ENCODE measurements at regions not wholly inside any gene's neighbourhood (a gene's known extent, or its start where the extent isn't known, plus 50 kb on each side); places are given as distances from the start of the nearest gene placed in this dataset.
A peak's percentile ranks its signal among the peaks of the same experiment; 100 is the strongest.
"Not testable (repeated sequence)": the region's sequence is repeated elsewhere in the genome, so short reads cannot be mapped to it uniquely, and the experiment has no call there.

GRCh38 chr2:193502363-193503035 is 1307.8 kb upstream of the TMEFF2 start:
- no peak for DNase-seq

DNA sequence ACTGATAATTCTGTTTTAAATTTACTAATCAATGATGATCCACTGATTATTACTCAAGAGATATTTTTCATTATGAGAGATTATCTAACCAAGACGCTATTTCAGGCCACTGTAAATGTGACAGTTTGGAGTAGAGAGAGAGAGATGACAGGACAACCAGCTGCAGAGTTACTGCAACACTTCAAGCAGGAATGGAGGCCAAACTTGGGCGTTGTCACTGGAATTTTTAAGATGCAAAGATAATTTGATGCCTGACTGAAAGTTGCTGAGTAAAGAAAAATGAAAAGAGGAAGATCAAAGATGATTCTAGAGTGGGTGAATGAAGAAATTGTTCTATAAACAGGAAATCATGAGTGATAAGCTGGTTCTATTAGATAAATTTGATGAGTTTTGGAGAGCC is 1302.1 kb upstream of the TMEFF2 start:
- no peak for DNase-seq

GRCh38 chr2:193482557-193482956 is 1287.8 kb upstream of the TMEFF2 start:
- no peak for DNase-seq

DNA sequence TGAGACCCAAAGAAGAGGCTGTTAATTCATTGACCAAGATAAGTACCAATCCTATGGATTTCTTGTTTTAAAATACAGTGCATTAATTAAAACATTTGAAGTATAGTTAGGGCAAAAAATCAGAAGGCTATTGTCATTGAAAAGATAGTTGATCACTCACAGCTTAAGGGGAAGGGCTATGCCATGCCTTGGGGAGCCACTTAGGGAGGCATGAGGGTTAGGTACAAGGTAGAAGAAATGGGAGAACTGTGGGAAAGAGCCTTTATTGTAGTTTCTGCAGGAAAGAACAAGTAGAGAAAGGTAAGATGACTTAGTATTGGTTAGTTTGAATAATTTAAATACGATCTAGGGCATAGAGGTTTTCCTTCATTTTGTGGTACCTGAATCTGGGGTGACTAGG is 1285.5 kb upstream of the TMEFF2 start:
- no peak for DNase-seq

GRCh38 chr2:193476171-193476800 is 1281.6 kb upstream of the TMEFF2 start:
- no peak for DNase-seq

GRCh38 chr2:193475038-193475437 is 1280.3 kb upstream of the TMEFF2 start:
- DNase-seq, result no peak

DNA sequence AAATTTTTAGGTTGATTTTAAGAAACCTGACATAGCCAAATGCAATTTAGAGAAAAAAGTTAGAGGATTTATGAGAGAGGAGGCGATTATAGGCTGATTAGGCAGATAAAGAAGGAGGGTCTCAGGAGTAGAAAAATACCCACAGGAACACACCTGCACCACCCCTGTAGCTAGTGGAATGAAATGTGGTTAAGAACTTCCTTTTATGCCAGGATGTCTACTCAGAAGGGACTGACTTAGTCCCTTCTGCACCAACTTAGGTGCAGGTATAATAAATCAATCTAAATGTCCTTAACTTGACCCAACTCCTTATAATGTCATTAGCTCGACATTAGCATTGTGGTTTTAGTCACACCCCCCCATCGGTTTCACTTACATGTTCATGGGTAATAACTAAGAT is 1274.5 kb upstream of the TMEFF2 start:
- no peak for DNase-seq

DNA sequence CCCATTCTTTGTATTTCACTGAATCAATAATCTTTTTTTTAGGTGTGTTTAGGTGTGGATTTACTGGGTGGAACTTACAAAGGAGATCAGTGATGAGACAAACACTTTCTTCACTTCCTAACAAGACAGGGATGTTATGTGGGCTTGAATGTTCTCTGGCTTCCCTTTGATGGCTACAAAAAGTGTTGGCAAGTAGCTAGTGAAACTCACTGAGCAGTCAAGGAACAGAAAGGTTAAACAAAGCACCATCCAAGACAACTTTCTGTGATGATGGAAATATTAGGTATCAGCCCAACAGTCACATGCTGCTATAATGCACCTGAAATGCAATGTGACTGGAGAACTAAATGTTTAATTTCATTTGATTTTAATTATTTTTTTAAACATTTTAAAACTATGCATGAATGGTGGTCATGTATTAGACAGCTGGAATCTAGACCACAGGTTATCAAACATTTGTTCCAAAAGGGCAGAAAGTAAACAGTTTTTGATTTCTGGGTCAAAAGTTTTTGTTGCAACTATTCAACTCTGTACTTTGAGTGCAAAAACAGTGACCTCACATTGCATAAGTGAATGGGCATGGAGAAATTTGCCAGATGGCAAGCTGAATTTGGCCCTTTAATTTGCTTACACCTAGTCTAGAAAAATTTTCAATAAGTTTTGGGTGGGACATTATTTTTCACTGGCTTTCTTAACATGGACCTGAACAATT is 1272.7 kb upstream of the TMEFF2 start:
- no peak for DNase-seq

- peak; percentile 0 for DNase-seq
Observed at GRCh38 chr2:193463011-193463410, 1268.3 kb upstream of the TMEFF2 start.

DNA sequence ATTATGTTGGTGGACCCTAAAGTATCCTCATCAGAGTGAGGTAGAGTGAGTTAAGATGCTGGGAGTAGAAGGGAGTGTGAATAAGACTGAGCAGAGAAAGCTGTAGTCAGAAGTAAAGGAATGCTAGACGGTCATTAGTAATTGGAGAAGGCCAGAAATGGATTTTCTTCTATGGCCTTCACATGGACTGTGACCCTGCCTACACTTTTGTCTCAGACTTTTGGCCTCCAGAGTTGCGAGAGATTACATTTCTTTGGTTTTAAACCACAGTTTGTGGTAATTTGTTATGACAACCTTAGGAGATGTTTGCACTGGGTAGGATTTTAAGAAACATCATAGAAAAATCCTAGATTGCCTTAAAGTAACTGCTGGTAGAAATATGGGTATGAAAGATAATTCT is 1267.7 kb upstream of the TMEFF2 start:
- no peak for DNase-seq

GRCh38 chr2:193461431-193461934 is 1266.8 kb upstream of the TMEFF2 start:
- no peak for DNase-seq

DNA sequence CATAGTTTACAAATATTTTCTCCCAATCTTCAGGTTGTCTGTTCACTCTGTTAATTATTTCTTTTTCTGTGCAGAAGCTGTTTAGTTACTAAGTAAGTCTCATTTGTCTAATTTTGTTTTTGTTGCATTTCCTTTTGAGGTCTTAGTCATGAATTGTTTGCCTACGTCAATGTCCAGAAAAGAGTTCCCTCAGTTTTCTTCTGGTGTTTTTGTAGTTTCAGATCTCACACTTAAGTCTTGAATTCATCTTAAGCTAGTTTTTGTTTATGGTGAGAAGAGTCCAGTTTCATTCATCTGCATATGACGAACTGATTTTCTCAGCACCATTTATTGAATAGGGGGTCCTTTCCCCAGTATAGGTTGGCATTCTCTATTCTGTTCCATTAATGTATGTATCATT is 1252.2 kb upstream of the TMEFF2 start:
- DNase-seq, result no peak

DNA sequence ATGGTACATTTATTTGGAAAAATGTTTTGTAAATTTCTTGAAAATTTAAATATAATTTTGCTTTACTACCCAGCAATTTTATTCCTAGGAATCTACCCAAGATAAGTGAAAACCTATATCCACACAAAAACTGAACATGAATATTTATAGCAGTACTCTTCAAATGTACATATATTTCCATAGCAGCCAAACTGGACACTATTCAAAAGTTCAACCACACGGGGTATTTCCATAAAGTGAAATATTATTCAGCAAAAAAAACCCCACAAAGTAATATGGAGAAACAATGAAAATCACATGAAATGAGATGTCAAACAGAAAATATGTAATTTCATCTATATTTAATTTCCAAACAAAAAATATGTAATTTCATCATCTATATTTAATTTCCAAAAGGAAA is 1247.6 kb upstream of the TMEFF2 start:
- no peak for DNase-seq

GRCh38 chr2:193428336-193428818 is 1233.6 kb upstream of the TMEFF2 start:
- no peak for DNase-seq

GRCh38 chr2:193412368-193412767 is 1217.6 kb upstream of the TMEFF2 start:
- not testable (repeated sequence) for DNase-seq

- no peak for DNase-seq
Observed at GRCh38 chr2:193409951-193410350, 1215.2 kb upstream of the TMEFF2 start.

- no peak for DNase-seq
Observed at GRCh38 chr2:193382583-193382982, 1187.8 kb upstream of the TMEFF2 start.

GRCh38 chr2:193377789-193378188 is 1183.1 kb upstream of the TMEFF2 start:
- no peak for DNase-seq

- DNase-seq, result no peak
Observed at GRCh38 chr2:193373120-193373519, 1178.4 kb upstream of the TMEFF2 start.

- DNase-seq, result no peak
Observed at GRCh38 chr2:193371200-193371599, 1176.5 kb upstream of the TMEFF2 start.

DNA sequence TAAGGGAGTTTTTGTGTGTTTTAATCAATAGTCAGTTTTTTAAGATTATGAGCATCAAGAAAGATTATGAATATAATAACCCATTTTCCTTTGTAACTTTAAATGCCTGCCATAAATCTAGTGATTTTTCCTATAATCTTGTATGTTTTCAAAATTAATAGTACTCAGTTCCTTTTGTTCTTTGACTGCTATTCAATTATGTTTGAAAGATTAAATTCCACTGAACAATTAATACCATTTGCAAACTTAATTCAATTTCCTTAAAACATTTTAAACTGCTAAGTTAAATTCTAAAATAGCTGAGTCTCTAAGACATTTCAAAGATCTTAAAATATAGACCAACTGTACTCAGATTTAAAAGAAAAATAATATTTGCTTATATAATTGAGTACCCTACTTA is 1173.9 kb upstream of the TMEFF2 start:
- no peak for DNase-seq

- no peak for DNase-seq
Observed at GRCh38 chr2:193357508-193357907, 1162.8 kb upstream of the TMEFF2 start.

DNA sequence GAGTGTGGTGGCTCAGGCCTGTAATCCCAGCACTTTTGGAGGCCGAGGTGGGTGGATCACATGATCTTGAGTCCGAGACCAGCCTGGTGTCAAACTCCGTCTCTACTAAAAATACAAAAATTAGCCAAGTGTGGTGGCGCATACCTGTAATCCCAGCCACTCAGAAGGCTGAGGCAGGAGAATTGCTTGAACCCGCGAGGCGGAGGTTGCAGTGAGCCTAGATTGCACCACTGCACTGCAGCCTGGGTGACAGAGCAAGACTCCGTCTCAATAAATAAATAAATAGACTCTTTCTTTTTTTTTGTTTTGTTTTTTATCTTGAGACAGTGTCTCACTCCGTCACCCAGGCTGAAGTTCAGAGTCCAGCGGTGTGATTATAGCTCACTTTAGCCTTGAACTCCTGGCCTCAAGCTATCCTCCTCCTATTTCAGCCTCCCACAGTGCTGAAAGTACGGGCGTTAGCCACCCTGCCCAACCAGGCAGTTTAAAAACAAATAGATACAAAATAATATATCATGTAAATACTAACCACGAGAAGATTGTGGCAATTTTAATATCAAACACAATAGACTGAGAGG is 1158.0 kb upstream of the TMEFF2 start:
- DNase-seq, result not testable (repeated sequence)

- no peak for DNase-seq
Observed at GRCh38 chr2:193350509-193350908, 1155.8 kb upstream of the TMEFF2 start.
